Renal cortex interstitium (tissue), 11 donors: ENCODE measurements at regions not wholly inside any gene's neighbourhood (a gene's known extent, or its start where the extent isn't known, plus 50 kb on each side); places are given as distances from the start of the nearest gene placed in this dataset.
"Not testable (repeated sequence)": the region's sequence is repeated elsewhere in the genome, so short reads cannot be mapped to it uniquely, and the experiment has no call there.

ENCODE experiments used
- DNase-seq, 11 donors: peaks; one replicate each; pipeline ENCODE4 v3.0.0-alpha.2; 2013; ENCODE audit warnings: low read depth in 9 of 11, low spot score in 4 of 11; ENCODE audit errors: extremely low read depth in 1 of 11

DNA sequence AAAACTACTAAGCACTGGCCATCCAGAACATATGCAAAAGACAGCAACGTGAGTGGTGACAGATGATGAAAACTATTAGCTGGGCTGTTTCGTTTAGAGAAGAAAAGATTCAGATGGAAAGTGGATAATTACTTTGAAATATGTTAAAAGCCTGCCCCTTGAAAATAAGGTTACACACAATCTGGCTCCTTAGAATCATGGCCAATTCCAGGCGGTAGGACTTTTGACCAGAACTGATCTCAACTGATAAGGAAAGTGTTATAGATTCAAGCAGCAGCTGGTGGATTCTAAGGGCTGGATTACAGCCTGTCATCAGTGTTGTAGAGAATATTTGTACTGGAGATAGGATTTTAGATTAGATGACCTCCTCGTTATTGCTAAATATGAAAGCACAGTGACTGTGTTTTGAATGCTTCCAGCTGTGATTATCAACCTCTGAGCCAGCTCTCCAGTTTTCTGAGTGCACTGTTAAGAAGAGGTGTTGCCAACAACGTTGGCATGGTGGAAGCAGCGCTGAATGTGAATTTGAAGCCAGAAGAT lies 75.1 kb downstream of the KBTBD2 start:
- peak in 10 of 11 donors; percentile 1 to 27 (median 10) for DNase-seq

- not testable (repeated sequence) for DNase-seq
These were observed 76.8 kb downstream of the KBTBD2 start for GRCh38 chr7:32814779-32815178.

GRCh38 chr7:32809871-32810270 lies 81.7 kb downstream of the KBTBD2 start:
- DNase-seq, result no peak

GRCh38 chr7:32809347-32809746 lies 82.2 kb downstream of the KBTBD2 start:
- no peak for DNase-seq

- no peak for DNase-seq
These were observed 88.0 kb downstream of the KBTBD2 start for GRCh38 chr7:32803406-32804141.

DNA sequence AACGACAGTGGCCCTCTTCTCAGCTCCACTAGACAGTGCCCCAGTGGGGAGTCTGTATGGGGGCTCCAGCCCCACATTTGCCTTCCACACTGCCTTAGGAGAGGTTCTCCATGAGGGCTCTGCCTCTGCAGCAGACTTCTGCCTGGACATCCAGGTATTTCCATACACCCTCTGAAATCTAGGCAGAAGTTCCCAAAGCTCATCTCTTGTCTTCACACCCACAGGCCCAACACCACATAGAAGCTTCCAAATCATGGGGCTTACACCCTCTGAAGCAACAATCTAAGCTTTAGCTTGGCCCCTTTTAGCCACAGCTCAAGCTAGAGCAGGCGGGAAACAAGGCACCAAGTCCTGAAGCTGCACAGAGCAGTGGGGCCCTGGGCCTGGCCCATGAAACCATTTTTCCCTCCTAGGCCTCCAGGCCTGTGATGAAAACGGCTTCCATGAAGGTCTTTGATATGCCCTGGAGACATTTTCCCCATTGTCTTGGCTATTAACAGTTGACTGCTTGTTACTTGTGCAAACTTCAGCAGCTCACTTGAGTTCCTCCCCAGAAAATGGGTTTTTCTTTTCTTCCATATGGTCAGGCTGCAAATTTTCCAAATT lies 89.2 kb downstream of the KBTBD2 start:
- DNase-seq, result no peak

DNA sequence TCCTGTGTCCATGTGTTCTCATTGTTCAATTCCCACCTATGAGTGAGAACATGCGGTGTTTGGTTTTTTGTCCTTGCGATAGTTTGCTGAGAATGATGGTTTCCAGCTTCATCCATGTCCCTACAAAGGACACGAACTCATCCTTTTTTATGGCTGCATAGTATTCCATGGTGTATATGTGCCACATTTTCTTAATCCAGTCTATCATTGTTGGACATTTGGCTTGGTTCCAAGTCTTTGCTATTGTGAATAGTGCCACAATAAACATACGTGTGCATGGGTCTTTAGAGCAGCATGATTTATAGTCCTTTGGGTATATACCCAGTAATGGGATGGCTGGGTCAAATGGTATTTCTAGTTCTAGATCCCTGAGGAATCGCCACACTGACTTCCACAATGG lies 98.5 kb downstream of the KBTBD2 start:
- DNase-seq, result not testable (repeated sequence)

DNA sequence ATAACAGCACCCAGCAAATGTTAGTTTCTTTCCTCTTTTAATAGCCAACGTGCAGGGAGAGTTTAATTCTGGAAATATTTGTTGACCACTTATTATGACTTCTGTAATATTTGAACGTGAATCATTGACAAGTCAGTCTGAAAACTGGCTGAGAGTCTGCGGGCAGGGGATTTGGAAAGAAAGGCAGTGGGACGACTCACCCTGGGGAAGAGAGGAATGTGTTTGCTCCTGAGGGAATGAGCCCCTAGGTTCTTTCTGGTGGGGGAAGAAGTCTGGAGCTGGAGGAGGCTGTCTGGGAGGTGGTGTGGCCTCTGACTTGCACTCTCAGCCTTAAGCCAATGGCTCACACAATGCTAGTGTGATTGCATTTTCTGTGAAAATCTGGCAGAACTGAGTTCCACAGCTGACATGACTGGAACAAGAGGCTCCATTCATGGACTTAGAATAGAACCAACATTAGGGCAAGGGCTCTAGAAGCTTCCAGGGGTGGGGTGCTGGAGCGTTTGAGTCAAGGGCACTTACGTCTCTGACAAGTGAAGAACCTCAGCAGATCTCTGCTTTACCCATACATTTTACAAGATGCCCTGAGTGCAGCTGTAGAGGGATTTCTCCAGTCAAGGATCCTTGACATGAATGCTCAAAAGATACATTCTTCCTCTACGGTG lies 100.7 kb downstream of the KBTBD2 start:
- DNase-seq, result not testable (repeated sequence)

GRCh38 chr7:32789266-32789665 lies 102.3 kb downstream of the KBTBD2 start:
- DNase-seq, result not testable (repeated sequence)

GRCh38 chr7:32788174-32788573 lies 103.4 kb downstream of the KBTBD2 start:
- not testable (repeated sequence) for DNase-seq

DNA sequence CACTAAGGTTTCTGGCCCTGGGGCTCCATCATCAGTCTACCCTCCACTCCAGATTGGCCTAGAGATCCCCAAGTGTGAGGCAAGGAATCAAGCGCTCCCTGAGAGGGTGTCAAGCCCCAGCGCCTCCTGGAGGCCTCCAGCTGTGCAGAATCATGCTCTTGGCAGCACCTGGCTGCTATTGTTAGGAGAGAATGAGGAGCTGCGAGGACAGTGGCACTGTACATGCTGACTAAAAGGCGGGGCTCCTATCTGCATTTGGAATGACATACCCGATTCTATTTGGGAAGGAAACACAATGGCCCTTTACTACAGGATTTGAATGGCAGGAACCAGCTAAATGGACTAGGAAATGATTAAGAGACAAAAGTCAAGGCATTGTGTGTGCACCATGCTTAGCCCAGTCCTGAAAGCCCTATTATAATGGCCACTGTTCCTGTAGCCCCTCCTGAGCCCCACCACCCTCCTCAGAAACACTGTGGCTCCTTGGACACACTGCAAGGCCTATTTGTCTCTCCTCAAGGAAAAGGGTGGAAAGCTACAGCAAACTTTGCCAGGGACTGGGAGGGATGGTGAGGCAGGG lies 106.1 kb downstream of the KBTBD2 start:
- not testable (repeated sequence) for DNase-seq

GRCh38 chr7:32779895-32780294 lies 111.7 kb downstream of the KBTBD2 start:
- not testable (repeated sequence) for DNase-seq

DNA sequence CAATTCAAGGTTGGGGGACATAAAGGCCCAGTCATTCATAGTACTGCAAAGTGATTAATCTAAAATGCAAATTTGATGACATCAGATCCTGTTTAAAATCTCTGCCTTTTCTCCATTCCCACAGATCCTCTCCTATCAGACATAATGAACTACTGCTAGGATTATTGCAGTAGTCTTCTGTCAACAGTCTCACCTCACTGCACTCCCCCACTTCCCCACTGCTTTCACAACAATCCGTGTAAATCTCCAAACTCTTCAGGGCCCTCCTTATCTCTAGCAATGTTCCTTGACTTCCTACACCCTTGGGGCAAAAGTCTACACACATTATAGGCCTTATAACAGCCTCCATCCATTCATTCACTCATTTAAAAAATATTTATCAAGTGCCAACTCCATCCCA lies 112.4 kb downstream of the KBTBD2 start:
- no peak for DNase-seq

GRCh38 chr7:32777041-32777666 lies 114.4 kb downstream of the KBTBD2 start:
- DNase-seq, result not testable (repeated sequence)

GRCh38 chr7:32776318-32776717 lies 115.2 kb downstream of the KBTBD2 start:
- DNase-seq, result not testable (repeated sequence)

DNA sequence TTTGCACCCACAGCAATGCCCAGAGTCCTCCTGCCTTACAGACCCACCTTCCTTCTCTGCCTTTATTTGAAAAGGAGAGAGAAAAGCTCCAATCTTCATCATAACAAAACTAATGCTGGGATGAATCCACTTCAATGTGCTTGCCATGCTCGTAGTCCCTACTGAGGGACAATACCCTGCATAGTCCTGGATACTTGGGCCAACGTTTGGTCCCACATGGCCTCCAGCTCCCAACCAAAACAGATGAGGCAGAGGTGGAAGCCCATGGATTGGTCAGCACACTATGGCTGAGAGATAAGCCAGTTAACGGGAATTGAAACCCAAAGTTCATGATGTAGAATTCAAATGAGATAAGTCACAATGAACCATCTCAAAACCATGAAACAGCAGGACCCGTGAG lies 115.8 kb downstream of the KBTBD2 start:
- DNase-seq, result not testable (repeated sequence)

DNA sequence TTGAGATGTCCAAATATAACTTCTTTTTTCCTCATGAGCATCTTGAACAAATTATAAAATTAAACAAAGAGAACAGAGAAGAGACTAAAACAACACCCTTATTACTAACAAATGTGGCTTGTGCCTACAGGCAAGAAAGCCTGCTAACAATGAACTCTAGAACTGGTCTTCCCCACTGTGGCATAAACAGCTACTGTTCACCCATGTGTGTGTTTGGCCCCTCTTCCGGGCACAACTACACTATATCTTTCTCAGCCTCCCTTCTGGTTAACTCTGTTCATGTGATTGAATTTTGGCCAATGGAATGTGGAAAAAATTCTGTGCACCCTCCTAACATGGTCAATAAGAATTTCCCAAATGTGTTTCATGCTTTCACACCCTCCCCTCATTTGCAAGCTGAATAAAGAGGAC lies 117.0 kb downstream of the KBTBD2 start:
- DNase-seq, result no peak

DNA sequence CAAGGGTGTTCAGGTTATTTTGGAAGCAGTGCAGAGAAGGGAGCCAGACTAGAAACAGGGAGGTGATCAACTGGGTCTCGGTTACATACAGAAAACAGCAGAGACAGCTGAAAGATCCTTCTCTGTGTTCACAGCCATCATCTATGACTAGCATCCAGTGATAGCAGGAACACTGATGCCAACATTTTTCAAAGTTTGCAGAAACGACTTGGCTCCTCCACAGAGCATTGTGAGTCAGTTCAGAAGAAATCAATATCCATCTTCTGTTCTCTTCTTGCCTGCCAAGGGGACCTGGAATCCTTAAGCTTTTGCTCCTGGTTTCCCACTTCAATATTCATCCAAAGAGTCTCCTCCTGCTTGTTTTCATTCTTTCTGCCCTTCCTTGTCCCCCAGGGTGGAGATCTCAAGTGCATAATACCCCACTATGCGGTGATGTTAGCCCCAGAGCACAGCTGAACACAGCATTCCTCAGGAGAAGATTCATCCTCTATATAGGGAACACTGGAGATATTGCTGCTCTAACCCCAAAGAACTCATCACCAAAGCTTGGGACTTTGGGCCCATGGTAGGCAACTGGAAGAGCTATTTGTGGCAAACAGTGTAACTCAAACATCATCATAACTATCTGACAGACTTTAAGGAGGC lies 122.6 kb downstream of the KBTBD2 start:
- DNase-seq, result not testable (repeated sequence)

- DNase-seq, result not testable (repeated sequence)
These were observed 123.2 kb downstream of the KBTBD2 start for GRCh38 chr7:32768338-32768737.
